GM13976 (cell line): ENCODE measurements at regions not wholly inside any gene's neighbourhood (a gene's known extent, or its start where the extent isn't known, plus 50 kb on each side); places are given as distances from the start of the nearest gene placed in this dataset.

Experiments used
- DNase-seq: peaks from one replicate; pipeline ENCODE4 v3.0.0; 2012; ENCODE audit warnings: low spot score
- CTCF ChIP-seq: IDR thresholded peaks from 2 replicates; pipeline ENCODE4 v1.5.1; 2012; ENCODE audit warnings: borderline replicate concordance, mild to moderate bottlenecking; ENCODE audit not compliant: insufficient read depth; ENCODE audit errors: extremely low read depth, missing control alignments, control extremely low read depth
- in situ Hi-C: fragments of 300-500 bp; cut with MboI; formaldehyde crosslinking; loops from one replicate; pipeline ENCODE4 v1.12.0; 2022; ENCODE audit warnings: low sequenced_read_pairs, mixed read lengths, inconsistent platforms; ENCODE audit not compliant: unreplicated experiment

GRCh38 chr2:60028849-60029565 is 524.4 kb downstream of the BCL11A start:
- in situ Hi-C loops = no loop called here
- no peak for DNase-seq
- TF ChIP-seq CTCF = no peak

GRCh38 chr2:60025496-60025895 is 528.0 kb downstream of the BCL11A start:
- in situ Hi-C loops = no loop called here
- no peak for DNase-seq

GRCh38 chr2:60023256-60023985 is 530.0 kb downstream of the BCL11A start:
- TF ChIP-seq CTCF = no peak
- in situ Hi-C loops = no loop called here
- no peak for DNase-seq

More at GRCh38 chr2:60025496-60025895, 528.0 kb downstream of the BCL11A start:
- TF ChIP-seq CTCF = no peak

GRCh38 chr2:60007671-60008070 is 545.8 kb downstream of the BCL11A start:
- no peak for TF ChIP-seq CTCF
- in situ Hi-C loops = no loop called here
- DNase-seq = no peak

- in situ Hi-C loops = no loop called here
- TF ChIP-seq CTCF = no peak
- DNase-seq = no peak
Observed at GRCh38 chr2:60003076-60003475, 550.4 kb downstream of the BCL11A start.

GRCh38 chr2:60002183-60002867 is 551.1 kb downstream of the BCL11A start:
- DNase-seq = no peak
- in situ Hi-C loops = no loop called here

More at GRCh38 chr2:60002183-60002867, 551.1 kb downstream of the BCL11A start:
- TF ChIP-seq CTCF = no peak
